ENCODE measurements at regions not wholly inside any gene's neighbourhood (a gene's known extent, or its start where the extent isn't known, plus 50 kb on each side); places are given as distances from the start of the nearest gene placed in this dataset.

- no peaks in the 10 kb centered on the region for H3K36me3 Mint-ChIP-seq (ENCODE audit: low read depth)
- ATAC-seq (ENCODE audit: poor library complexity) (no peak), DNase-seq (no peak)
- Histone ChIP-seq H3K4me3 (ENCODE audit: low read length) (no peak overlapping the region), H3K36me3 (ENCODE audit: insufficient read depth, low read length) (no peaks in the 10 kb centered on the region), H3K9me3 (ENCODE audit: control insufficient read depth in 1 of 2, insufficient read depth in 1 of 2, low read length in 2 of 2) (peaks cover 0 to 12% of the 10 kb centered on the region in 2 experiments), H3K27ac (ENCODE audit: low read depth in 1 of 2, low read length in 2 of 2) (no peak overlapping the region), H3K4me1 (ENCODE audit: insufficient read depth, low read length) (no peaks in the 10 kb centered on the region), H3K27me3 (ENCODE audit: control insufficient read depth in 1 of 2, insufficient read depth in 2 of 2, low read length in 2 of 2) (no peaks in the 10 kb centered on the region)
- CTCF ChIA-PET = no interaction called here
- no peaks in the 10 kb centered on the region for H3K4me1 Mint-ChIP-seq (ENCODE audit: low read depth)
- peaks cover 3% of the 10 kb centered on the region for H3K9me3 Mint-ChIP-seq
- POLR2A ChIA-PET = no interaction called here
- intact Hi-C loops (cut with DNase I, micrococcal nuclease) = no loop called here
- H3K27ac Mint-ChIP-seq = no peak overlapping the region
- no peak overlapping the region for H3K4me3 Mint-ChIP-seq
- no peaks in the 10 kb centered on the region for H3K27me3 Mint-ChIP-seq
- TF ChIP-seq, protein P1, sequence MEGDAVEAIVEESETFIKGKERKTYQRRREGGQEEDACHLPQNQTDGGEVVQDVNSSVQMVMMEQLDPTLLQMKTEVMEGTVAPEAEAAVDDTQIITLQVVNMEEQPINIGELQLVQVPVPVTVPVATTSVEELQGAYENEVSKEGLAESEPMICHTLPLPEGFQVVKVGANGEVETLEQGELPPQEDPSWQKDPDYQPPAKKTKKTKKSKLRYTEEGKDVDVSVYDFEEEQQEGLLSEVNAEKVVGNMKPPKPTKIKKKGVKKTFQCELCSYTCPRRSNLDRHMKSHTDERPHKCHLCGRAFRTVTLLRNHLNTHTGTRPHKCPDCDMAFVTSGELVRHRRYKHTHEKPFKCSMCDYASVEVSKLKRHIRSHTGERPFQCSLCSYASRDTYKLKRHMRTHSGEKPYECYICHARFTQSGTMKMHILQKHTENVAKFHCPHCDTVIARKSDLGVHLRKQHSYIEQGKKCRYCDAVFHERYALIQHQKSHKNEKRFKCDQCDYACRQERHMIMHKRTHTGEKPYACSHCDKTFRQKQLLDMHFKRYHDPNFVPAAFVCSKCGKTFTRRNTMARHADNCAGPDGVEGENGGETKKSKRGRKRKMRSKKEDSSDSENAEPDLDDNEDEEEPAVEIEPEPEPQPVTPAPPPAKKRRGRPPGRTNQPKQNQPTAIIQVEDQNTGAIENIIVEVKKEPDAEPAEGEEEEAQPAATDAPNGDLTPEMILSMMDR (IDR thresholded peaks at IDR 0.05) = no peak
Measured at GRCh38 chr4:189304167-189304566, 636.5 kb upstream of the FRG1 start.

DNA sequence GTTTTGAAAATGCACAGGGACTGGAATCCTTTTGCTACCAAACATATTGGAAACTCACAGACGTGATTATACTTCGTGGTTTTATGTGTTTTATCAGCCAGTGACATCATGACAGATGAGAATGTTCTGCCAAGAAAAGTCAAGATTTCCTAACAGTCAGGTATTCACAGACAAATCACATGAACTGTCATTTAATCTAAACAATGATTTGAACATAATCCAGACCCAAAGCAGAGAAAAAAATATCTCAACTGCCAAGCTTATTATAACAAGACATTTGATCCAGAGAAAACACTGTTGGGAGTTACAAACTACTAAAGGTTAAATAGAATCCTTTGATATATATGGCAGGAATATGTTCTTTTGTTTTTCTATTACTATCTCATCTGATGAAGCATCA is 635.9 kb upstream of the FRG1 start:
- Histone ChIP-seq H3K9me3 (ENCODE audit: control insufficient read depth in 1 of 2, insufficient read depth in 1 of 2, low read length in 2 of 2) (peaks cover 0 to 16% of the 10 kb centered on the region in 2 experiments), H3K27ac (ENCODE audit: low read depth in 1 of 2, low read length in 2 of 2) (no peak overlapping the region), H3K4me1 (ENCODE audit: insufficient read depth, low read length) (no peaks in the 10 kb centered on the region), H3K27me3 (ENCODE audit: control insufficient read depth in 1 of 2, insufficient read depth in 2 of 2, low read length in 2 of 2) (no peaks in the 10 kb centered on the region), H3K36me3 (ENCODE audit: insufficient read depth, low read length) (no peaks in the 10 kb centered on the region), H3K4me3 (ENCODE audit: low read length) (no peak overlapping the region)
- Mint-ChIP-seq H3K27me3 (no peaks in the 10 kb centered on the region), H3K9me3 (peaks cover 3% of the 10 kb centered on the region), H3K4me3 (no peak overlapping the region), H3K36me3 (ENCODE audit: low read depth) (no peaks in the 10 kb centered on the region), H3K4me1 (ENCODE audit: low read depth) (no peaks in the 10 kb centered on the region), H3K27ac (no peak overlapping the region)
- DNase-seq (no peak), ATAC-seq (ENCODE audit: poor library complexity) (no peak)
- ChIA-PET POLR2A (no interaction called here), CTCF (no interaction called here)
- intact Hi-C loops (cut with DNase I, micrococcal nuclease) = no loop called here
- TF ChIP-seq, protein P1 (IDR thresholded peaks at IDR 0.05) = no peak

- Mint-ChIP-seq H3K4me1 (ENCODE audit: low read depth) (no peaks in the 10 kb centered on the region), H3K36me3 (ENCODE audit: low read depth) (no peaks in the 10 kb centered on the region), H3K27me3 (no peaks in the 10 kb centered on the region), H3K9me3 (peaks cover 3% of the 10 kb centered on the region), H3K4me3 (no peak overlapping the region), H3K27ac (no peak overlapping the region)
- no peaks in the 10 kb centered on the region for H3K27me3 ChIP-seq (ENCODE audit: control insufficient read depth in 1 of 2, insufficient read depth in 2 of 2, low read length in 2 of 2)
- H3K4me1 ChIP-seq (ENCODE audit: insufficient read depth, low read length) = no peaks in the 10 kb centered on the region
- no peak for DNase-seq
- H3K9me3 ChIP-seq (ENCODE audit: control insufficient read depth in 1 of 2, insufficient read depth in 1 of 2, low read length in 2 of 2) = peaks cover 0 to 16% of the 10 kb centered on the region in 2 experiments
- ATAC-seq (ENCODE audit: poor library complexity) = no peak
- ChIA-PET POLR2A (no interaction called here), CTCF (no interaction called here)
- intact Hi-C loops (cut with DNase I, micrococcal nuclease) = no loop called here
- H3K4me3 ChIP-seq (ENCODE audit: low read length) = no peak overlapping the region
- TF ChIP-seq, protein P1 (IDR thresholded peaks at IDR 0.05) = no peak
- no peaks in the 10 kb centered on the region for H3K36me3 ChIP-seq (ENCODE audit: insufficient read depth, low read length)
- no peak overlapping the region for H3K27ac ChIP-seq (ENCODE audit: low read depth in 1 of 2, low read length in 2 of 2)
Measured at GRCh38 chr4:189305500-189305899, 635.2 kb upstream of the FRG1 start.

Measured in CD4-positive, alpha-beta T cell (primary cell).